Fibroblast of peridontal ligament (primary cell): ENCODE measurements at regions not wholly inside any gene's neighbourhood (a gene's known extent, or its start where the extent isn't known, plus 50 kb on each side); places are given as distances from the start of the nearest gene placed in this dataset.
"Not testable (repeated sequence)": the region's sequence is repeated elsewhere in the genome, so short reads cannot be mapped to it uniquely, and the experiment has no call there.

Source experiments
- DNase-seq: peaks from one replicate; pipeline ENCODE4 v3.0.0-alpha.2; 2010; ENCODE audit errors: extremely low read depth

- DNase-seq = no peak
Observed at GRCh38 chr2:198518935-198519334, 714.5 kb downstream of the PLCL1 start.

GRCh38 chr2:198517976-198518375 lies 713.6 kb downstream of the PLCL1 start:
- no peak for DNase-seq

GRCh38 chr2:198508610-198509009 lies 704.2 kb downstream of the PLCL1 start:
- DNase-seq = not testable (repeated sequence)

- DNase-seq = peak; percentile 89
Observed at GRCh38 chr2:198499539-198499938, 695.1 kb downstream of the PLCL1 start.

- DNase-seq = peak; percentile 15
Observed at GRCh38 chr2:198498516-198498915, 694.1 kb downstream of the PLCL1 start.

GRCh38 chr2:198498048-198498447 lies 693.7 kb downstream of the PLCL1 start:
- DNase-seq = no peak

- DNase-seq = no peak
Observed at GRCh38 chr2:198494931-198495330, 690.5 kb downstream of the PLCL1 start.

GRCh38 chr2:198490748-198491147 lies 686.4 kb downstream of the PLCL1 start:
- no peak for DNase-seq

GRCh38 chr2:198488964-198489363 lies 684.6 kb downstream of the PLCL1 start:
- DNase-seq = no peak

- DNase-seq = peak; percentile 18
Observed at GRCh38 chr2:198483051-198483450, 678.7 kb downstream of the PLCL1 start.

- no peak for DNase-seq
Observed at GRCh38 chr2:198479065-198479464, 674.7 kb downstream of the PLCL1 start.

- peak; percentile 11 for DNase-seq
Observed at GRCh38 chr2:198478361-198478760, 674.0 kb downstream of the PLCL1 start.

- no peak for DNase-seq
Observed at GRCh38 chr2:198476007-198476406, 671.6 kb downstream of the PLCL1 start.

GRCh38 chr2:198471291-198471690 lies 666.9 kb downstream of the PLCL1 start:
- no peak for DNase-seq

- DNase-seq = no peak
Observed at GRCh38 chr2:198468136-198468535, 663.7 kb downstream of the PLCL1 start.

- DNase-seq = no peak
Observed at GRCh38 chr2:198465970-198466369, 661.6 kb downstream of the PLCL1 start.

- no peak for DNase-seq
Observed at GRCh38 chr2:198456418-198456817, 652.0 kb downstream of the PLCL1 start.

- no peak for DNase-seq
Observed at GRCh38 chr2:198453866-198454265, 649.5 kb downstream of the PLCL1 start.

- DNase-seq = no peak
Observed at GRCh38 chr2:198452327-198452726, 647.9 kb downstream of the PLCL1 start.

GRCh38 chr2:198448789-198449188 lies 644.4 kb downstream of the PLCL1 start:
- DNase-seq = peak; percentile 40

- DNase-seq = no peak
Observed at GRCh38 chr2:198444800-198445287, 640.5 kb downstream of the PLCL1 start.

- DNase-seq = peak; percentile 53
Observed at GRCh38 chr2:198441901-198442300, 637.5 kb downstream of the PLCL1 start.

- no peak for DNase-seq
Observed at GRCh38 chr2:198441246-198441645, 636.9 kb downstream of the PLCL1 start.

- no peak for DNase-seq
Observed at GRCh38 chr2:198440833-198441232, 636.4 kb downstream of the PLCL1 start.
